KBM-7 (cell line): ENCODE measurements at regions not wholly inside any gene's neighbourhood (a gene's known extent, or its start where the extent isn't known, plus 50 kb on each side); places are given as distances from the start of the nearest gene placed in this dataset.
A peak's percentile ranks its signal among the peaks of the same experiment; 100 is the strongest.

Experiments
- DNase-seq: peaks from one replicate; pipeline ENCODE4 v3.0.0-alpha.2; 2015
- in situ Hi-C: fragments of 300-500 bp; cut with MboI; formaldehyde crosslinking; loops from 2 replicates; pipeline ENCODE4 v1.14.3; 2020; ENCODE audit warnings: low sequenced_read_pairs, low pct_unique_long_range_greater_than_20kb, mixed read lengths

DNA sequence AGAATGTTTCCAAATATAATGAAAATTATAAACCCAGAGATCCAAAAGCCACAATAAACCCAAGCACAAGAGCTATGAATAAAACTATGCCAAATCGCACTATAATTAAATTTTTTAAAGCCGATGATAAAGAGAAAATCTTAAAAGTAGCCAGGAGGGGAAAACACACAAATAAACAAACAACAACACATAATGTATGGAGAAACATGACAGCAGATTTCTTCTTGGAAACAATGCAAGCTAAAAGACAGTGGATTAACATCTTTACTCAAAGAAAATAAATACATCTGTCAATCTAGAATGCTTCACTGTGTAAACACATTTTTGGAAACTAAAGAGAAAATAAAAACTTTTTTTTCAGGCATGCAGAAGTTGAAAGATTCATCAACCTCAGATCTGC is 53.0 kb upstream of the SMOX start:
- in situ Hi-C loops, result no loop called here
- no peak for DNase-seq

DNA sequence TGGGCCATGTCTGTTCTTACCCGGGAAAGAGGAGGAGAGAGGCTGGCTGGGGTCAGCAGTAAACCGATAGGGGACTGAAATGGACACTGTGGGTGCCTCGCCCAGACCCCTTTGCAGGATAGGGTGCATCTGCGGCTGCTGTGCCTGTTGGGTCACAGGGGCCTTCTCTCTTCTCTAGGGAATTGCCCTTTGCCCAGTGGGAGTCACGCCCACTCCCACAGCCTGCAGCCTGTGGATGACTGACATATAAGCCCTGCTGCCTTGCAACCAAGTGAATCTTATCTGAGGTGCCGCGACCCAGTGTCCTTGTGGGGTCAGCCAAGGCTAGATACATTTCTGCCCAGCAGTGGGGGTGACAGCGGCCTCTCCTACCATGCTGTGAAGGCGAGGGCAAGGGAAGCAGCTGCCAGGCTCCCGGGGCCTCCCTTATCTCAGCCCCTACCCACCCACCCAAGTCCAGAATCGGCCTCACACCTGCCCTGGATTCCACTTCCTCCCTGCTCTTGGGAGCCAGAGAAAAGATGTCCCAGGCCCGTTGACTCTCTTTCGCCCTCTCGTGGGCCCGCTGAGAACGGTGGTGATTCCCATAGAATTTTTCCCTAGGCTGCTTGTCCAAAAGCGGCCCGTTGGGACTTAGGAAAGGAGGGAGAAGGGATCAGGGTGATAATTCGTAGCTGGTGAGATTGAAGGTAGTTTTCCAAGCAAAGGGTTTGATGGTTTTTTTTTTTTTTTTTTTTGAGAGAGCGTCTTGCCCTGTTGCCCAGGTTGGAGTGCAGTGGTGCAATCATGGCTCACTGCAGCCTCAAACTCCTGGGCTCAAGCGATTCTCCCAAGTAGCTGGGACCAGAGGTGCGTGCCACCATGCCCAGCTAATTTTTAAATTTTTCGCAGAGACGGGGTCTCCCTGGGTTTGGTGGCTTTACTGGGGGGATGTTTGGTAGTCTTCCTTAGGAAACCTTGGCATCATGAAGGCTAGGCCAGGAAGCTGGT is 56.8 kb upstream of the SMOX start:
- in situ Hi-C loops, result no loop called here
- DNase-seq, result peak; percentile 82

DNA sequence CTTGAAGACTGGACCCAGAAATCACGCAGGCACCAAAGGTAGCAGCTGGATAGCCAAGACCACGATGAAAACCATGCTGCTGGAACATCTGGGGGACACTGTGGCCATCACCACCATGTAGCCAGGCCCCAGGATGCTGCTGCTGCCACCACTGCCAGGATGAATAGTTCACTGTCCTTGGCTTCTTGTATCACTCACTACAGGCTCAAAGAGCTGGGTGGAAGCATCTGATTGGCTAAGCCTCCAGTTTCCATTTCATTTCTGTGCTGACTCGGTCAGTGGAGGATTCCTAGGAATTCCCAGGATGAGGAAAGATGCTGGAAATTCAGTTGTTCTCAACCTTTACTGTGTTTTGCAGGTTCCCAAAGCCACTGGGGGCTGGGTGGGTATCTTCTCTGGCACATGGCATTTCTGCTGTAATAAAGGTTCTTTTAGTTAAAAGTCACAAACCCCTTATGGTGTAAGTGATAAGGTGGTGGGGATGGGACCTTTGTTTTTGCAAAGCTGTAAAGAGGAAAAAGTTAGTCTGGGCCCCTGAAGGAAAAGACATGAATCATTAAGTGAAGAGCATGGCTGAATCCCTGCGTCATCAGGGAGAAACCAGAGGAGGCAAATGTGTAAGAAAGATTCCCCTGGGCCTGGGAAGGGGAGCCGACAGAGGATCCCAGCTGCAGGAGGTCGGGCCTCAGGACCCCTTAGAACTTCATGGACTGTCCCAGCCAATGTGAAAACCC is 57.7 kb upstream of the SMOX start:
- no peak for DNase-seq
- in situ Hi-C loops, result no loop called here

DNA sequence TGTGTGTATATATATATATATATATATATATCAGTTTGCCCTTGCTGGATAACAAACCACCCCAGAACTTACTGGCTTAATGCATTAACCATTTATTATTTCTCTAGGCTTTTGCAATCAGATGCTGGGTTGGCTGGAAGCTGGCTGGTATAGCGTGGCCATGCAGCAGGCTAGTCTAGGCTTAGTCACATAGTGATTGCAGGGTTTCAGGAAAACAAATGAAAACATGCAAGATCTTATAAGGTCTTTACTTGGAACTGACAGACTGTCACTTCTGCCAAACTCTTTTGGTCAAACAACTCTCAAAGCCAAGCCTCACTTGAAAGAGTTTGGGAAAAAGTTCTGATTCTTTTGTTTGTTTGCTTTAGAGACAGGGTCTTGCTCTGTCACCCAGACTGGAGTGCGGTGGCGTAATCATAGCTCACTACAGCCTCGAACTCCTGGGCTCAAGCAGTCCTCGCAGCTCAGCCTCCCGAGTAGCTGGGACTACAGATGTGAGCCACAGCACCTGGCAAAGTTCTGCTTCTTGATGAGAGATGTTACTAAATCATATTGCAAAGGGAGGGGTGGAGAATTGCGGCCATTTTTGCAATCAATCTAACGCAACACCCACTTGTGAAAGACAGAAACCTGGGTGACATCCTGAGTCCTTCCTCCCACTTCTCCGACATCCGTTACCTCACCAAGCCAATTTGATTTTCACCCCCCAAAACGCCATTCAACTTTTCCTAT is 58.7 kb upstream of the SMOX start:
- in situ Hi-C loops, result no loop called here
- DNase-seq, result no peak

DNA sequence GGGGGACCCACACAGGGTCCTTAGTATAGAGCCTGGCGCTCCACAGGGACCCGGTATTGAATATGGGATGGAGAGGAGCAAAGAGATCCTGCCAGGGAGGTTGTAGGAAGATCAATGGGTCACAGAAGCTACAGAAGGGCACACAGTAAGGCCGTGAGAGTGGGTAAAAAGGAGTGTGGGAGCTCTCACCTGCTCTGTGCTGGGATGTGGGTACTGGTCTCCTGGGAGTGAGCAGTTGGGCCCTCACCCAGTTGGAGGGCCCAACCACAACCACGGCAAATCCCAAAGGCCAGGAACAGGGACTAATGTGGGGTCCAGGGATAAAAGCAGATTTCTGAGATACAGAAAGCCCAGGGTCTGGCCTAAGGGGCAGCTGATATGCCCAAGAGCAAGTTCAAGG is 59.9 kb upstream of the SMOX start:
- no peak for DNase-seq
- in situ Hi-C loops, result no loop called here

DNA sequence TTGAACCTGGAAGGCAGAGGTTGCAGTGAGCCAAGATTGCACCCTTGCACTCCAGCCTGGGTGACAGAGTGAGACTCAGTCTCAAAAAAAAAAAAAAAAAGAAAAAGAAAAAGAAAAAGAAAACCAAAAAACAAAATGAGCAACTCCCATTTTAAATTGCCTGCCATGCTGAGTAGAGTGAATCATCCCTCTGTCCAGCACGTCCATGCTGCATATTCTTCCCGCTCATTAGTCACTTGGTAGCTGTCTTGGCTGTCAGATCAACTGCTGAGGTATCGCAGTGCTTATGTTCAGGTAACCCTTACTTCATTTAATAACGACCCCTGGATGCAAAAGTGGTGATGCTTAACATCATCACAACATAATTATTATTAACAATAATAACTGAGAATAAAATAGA is 60.7 kb upstream of the SMOX start:
- no peak for DNase-seq
- in situ Hi-C loops, result no loop called here

DNA sequence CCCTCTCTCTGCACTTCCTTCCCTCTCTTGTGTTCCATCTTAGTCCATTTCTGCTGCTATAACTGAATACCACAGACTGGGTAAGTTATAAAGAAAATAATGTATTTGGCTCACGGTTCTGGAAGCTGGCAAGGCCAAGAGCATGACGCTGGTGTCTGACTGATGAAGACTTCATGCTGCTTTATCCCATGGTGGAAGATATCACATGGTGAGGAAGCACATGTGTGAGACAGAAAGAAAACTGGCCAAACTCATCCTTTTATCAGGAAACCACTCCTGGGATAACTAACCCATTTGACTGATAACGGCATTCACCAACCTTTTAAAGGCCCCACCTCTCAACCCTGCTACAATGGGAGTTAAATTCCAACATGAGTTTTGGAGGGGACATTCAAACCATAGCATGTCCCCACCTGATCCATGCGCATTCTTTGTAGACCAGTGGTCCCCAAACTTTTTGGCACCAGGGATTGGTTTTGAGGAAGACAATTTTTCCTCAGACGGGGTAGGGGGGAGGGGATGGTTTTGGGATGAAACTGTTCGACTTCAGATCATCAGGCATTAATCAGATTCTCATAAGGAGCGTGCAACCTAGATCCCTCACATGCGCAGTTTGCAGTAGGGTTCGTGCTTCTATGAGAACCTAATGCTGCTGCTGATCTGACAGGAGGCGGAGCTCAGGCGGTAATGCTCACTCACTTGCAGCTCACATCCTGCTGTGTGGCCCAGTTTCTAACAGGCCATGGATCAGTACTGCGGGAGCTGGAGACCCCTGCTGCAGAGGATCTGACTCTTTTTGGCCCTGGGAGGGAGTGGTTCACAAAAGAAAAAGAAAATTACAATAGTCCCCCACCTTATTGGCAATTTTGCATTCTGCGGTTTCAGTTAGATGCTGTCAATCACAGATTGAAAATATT is 61.6 kb upstream of the SMOX start:
- no peak for DNase-seq
- in situ Hi-C loops, result no loop called here

DNA sequence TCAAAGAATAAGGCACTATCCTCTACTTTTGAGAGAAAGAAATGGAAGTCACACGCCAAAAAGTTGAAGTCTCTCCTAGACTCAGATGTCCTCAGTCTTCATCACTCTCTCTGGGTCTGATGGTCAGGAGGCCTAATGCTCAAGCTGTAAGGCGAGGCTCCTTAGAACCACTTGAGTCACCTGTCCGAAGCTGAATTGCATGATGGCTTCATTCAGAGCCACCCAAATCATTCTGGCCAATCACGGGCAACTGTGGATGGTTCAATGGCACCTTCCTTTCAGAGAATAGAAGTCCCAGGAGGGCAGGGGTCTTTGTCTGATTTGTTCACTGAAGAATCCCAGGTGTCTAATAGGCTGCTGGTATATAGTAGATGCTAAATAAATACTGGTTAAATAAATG is 63.9 kb upstream of the SMOX start:
- in situ Hi-C loops, result no loop called here
- DNase-seq, result no peak

DNA sequence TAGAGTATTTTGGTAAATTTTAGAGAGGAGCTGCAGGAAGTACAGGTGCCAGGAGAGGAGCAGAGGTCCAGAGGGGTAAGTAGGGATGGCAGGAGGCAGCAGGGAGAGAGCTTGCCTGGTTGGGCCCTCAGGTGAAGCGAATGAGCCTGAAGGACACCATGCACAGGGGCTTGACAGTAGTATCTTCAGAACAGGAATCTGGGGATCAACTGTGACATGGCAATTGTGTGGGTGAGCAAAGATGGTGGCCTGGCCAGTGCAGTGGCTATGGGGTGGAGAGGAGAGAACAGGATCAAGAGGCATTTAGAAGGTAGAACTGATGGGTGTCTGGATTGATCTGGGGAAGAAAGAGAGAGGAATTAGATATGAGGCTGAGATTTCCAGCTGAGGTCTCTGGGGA is 64.5 kb upstream of the SMOX start:
- in situ Hi-C loops, result no loop called here
- DNase-seq, result no peak

DNA sequence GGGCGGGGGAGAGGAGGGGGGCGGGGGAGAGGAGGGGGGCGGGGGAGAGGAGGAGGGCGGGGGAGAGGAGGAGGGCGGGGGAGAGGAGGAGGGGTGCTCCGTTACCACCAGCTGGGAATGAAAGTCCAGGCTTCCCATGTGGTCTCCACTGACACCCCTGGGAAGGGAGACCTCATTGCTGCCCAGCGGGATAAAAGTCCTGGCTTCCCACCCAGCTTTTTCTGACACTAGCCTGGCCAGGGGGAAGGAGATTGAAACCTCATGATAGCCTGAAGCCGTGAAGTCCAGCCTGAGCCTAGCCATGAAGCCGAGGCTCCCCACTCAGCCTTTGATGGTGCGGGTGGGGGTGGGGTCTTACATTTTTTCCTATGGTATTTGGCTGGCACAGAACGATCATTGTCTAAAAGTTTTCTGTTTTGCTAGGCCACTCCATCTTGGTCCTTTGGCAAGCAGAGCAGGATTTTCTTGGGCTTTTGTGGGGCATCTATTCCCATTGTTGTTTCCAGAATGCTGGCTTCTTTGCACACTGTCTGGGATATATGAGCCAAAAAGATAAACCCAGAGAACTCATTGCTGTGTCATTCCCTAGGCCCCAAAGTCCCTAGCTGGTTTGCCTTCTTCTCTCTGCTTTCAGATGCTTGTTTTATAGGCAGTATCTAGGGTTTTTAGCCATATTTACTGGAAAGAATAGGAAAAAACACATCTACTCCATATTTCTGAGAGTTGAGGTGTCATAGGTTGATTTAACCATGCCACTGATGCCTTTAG is 65.3 kb upstream of the SMOX start:
- in situ Hi-C loops, result no loop called here
- DNase-seq, result peak; percentile 48

DNA sequence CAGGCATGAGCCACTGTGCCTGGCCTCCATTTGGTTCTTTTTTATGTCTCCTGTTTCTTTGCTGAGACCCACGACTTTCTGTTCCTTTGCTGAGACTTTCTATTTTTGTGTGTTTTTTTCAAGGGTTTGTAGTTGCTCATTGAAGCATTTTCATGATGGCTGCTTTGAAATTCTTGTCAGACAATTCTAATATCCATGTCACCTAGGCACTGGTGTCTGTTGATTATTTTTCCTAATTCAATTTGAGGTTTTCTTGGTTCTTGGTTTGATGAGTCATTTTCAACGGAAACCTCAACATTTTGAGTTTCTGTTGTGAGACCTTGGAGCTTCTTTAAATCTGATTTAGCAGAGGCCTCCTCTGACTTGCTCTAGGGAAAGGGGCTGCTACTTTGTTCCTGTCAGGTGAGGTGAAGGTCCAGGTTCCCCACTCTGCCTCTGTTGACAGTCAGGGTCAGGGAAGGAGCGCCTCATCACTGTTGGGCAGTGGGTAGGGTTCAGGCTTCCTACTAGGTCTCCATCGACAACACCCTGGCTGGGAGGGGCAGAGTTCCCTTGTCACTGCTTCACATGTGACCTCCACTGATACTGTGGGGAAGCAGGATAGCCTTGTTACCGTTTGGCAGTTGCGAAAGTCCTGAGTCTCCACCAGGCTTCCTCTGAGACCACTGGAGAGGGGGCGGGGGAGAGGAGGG is 66.1 kb upstream of the SMOX start:
- DNase-seq, result peak; percentile 94

DNA sequence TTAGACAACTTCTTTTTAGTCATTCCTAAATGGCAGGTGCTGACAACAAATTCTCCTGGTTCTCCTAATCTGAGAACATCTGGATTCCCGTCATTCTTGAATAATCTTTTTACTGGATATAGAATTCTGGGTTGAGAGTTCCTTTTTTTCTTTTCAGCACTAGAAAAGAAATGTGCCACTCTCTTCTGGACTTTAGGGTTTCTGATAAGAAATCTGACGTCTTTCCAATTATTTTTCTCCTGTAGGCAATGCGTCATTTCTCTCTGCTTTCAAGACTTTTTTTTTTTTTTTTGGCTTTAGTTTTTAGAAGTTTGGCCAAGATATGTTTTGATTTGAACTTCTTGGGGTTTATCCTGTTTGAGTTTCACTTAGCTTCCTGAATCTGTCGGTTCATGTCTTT is 66.1 kb upstream of the RNF24 start:
- in situ Hi-C loops, result no loop called here
- DNase-seq, result no peak

More for the DNA sequence above, 66.1 kb upstream of the SMOX start:
- in situ Hi-C loops, result no loop called here

DNA sequence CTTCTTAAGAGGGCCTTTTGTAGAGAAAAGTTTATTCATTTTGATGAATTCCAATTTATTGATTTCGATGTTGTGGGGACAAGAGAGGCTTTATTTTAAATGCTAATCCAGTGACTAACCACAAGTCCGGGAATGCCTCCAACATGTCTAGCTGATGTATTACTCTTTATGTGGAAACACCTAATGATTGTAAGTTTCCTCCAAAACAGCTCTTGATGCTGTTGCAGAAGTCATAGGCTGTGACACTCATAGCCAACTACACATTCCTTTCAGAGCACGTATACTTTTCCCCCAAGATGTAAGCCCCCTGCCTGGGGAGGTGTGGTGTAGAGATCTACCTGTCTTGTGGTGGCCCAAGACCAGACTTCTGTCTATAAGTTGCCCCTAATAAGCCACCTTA is 61.3 kb upstream of the RNF24 start:
- DNase-seq, result no peak
- in situ Hi-C loops, result no loop called here

DNA sequence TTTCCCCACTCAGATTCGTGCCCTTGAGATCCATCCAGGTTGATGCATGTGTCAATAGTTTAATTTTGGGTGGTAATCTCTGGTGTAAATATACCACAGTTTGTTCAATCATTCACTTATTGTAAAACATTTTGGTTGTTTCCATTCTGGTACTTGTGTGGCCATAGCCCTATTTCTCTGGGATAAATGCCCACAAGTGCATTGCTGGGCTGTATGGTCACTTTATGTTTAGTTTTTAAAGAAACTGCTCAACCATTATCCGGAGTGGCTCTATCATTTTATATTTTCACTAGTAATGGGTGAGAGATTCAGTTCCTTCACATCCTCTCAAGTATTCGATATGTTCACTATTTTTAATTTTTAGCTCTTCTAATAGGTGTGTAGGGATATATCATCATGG is 60.7 kb upstream of the RNF24 start:
- in situ Hi-C loops, result no loop called here
- DNase-seq, result no peak

DNA sequence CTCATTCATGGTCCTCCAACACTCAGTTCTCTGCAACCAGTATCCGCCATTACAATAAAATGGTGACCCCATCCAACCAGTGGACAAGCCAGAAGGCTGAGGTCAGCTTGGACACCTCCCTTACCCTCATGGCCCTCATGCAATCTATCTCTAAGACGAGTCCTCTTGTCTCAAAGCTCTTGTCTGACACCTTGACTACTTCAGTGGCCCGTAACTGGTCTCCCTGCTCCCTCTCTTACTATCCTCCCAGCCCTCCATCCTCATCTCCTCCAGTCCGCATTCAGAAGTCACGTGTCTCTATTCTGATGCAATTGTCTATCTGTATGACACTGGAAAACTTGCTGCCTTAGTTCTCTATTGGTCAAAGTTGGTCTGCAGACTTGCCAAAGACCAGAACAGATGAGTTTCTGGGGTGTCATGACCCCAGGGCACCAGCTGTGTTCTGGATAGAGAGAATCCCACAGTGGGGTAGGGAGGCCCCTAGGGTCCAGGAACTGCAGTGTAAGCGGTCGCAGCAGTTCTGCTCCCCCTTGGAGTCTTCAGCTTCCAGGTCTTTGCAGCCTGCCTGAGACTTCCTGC is 59.6 kb upstream of the RNF24 start:
- DNase-seq, result peak; percentile 71
- in situ Hi-C loops, result no loop called here

DNA sequence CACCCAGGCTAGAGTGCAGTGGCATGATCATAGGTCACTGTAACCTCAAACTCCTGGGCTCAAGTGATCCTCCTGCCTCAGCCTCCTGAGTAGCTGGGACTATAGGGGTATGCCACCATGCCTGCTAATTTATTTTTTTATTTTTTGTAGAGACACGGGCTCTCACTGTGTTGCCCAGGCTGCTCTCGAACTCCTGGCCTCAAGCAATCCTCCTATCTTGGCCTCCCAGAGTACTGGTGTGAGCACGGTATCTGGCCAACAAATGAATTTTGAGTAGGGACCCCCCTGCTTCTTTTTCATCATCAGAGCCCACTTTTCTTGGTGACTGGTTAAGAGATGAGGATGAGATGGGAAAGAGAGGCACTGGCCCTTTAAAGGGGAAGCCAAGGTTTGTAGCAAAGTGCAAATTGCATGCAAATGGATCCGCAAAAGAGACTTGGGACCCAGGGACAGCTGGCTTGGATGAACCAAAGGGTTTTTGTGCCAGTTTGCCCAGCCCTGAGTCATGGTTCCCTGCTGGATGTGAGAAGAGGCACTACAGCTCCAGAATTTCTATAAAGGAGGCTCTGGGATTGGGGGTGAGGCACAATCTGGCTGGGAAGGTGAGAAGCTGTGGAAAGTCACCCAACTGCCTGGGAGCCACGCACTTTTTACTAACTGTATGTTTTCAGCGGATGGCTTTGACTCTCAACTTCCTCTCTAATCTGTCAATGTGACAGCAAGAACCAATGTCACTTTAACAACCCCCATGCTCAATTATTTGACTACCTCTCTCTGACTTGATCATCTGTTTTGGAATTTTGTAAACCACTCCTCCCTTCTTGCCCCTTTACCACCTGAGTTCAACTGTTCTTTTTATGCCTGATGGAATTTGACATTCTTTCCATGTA is 58.7 kb upstream of the RNF24 start:
- peak; percentile 75 for DNase-seq
- in situ Hi-C loops, result no loop called here
